CD4-positive, alpha-beta T cell (primary cell): ENCODE measurements at regions not wholly inside any gene's neighbourhood (a gene's known extent, or its start where the extent isn't known, plus 50 kb on each side); places are given as distances from the start of the nearest gene placed in this dataset.
"Not testable (repeated sequence)": the region's sequence is repeated elsewhere in the genome, so short reads cannot be mapped to it uniquely, and the experiment has no call there.

ENCODE experiments used
- ATAC-seq: fragments of 200-7000 bp; cut with Tn5 transposase; one replicate; pipeline ENCODE4 v1.10.0; 2022; ENCODE audit warnings: mild to moderate bottlenecking; ENCODE audit not compliant: poor library complexity
- CTCF ChIA-PET: fragments of 350-600 bp; sonication (Branson Sonifier 250); formaldehyde crosslinking; loops from one replicate; lab custom pipeline; 2021; ENCODE audit warnings: antibody characterized with exemption, inconsistent platforms; lab: Charles Lee
- POLR2A ChIA-PET: fragments of 350-600 bp; sonication (Branson Sonifier 250); formaldehyde crosslinking; loops from one replicate; lab custom pipeline; 2021; ENCODE audit warnings: antibody characterized with exemption, inconsistent platforms; lab: Charles Lee
- DNase-seq, 14 experiments: peaks; one replicate each; pipeline ENCODE4 v3.0.0-alpha.2; 2013 to 2020; ENCODE audit warnings: mixed read lengths in 2 of 14
- H3K27ac ChIP-seq, 2 donors: one replicate each; pipeline versions ENCODE4 v1.5.1 to v1.7.0; 2013; ENCODE audit warnings: low read length in 2 of 2, low read depth in 1 of 2, mild to moderate bottlenecking in 1 of 2
- H3K27me3 ChIP-seq, 2 experiments: 1 replicate in 1 of 2; 2 replicates in 1 of 2; pipeline versions ENCODE4 v1.6.1 to v1.7.0; 2013; ENCODE audit warnings: low read length in 2 of 2, control low read depth in 1 of 2, mild to moderate bottlenecking in 1 of 2, moderate library complexity in 1 of 2; ENCODE audit not compliant: insufficient read depth in 2 of 2, control insufficient read depth in 1 of 2
- H3K36me3 ChIP-seq: one replicate; pipeline ENCODE4 v1.6.1; 2013; ENCODE audit warnings: low read length, control low read depth; ENCODE audit not compliant: insufficient read depth
- H3K4me1 ChIP-seq: one replicate; pipeline ENCODE4 v1.6.1; 2013; ENCODE audit warnings: low read length, control low read depth; ENCODE audit not compliant: insufficient read depth
- H3K4me3 ChIP-seq: one replicate; pipeline ENCODE4 v1.5.1; 2013; ENCODE audit warnings: mild to moderate bottlenecking, low read length, moderate library complexity
- H3K9me3 ChIP-seq, 2 experiments: 1 replicate in 1 of 2; 2 replicates in 1 of 2; pipeline versions ENCODE4 v1.6.1 to v1.7.0; 2013; ENCODE audit warnings: low read length in 2 of 2, mild to moderate bottlenecking in 2 of 2, control low read depth in 1 of 2, moderate library complexity in 1 of 2; ENCODE audit not compliant: control insufficient read depth in 1 of 2, insufficient read depth in 1 of 2
- H3K27ac Mint-ChIP-seq: one replicate; pipeline ENCODE4 v1.8.0; 2020; ENCODE audit warnings: mixed read lengths
- H3K27me3 Mint-ChIP-seq: one replicate; pipeline ENCODE4 v1.8.0; 2021; ENCODE audit warnings: mixed read lengths
- H3K36me3 Mint-ChIP-seq: one replicate; pipeline ENCODE4 v1.8.0; 2021; ENCODE audit warnings: low read depth, mixed read lengths
- H3K4me1 Mint-ChIP-seq: one replicate; pipeline ENCODE4 v1.8.0; 2021; ENCODE audit warnings: low read depth, mixed read lengths
- H3K4me3 Mint-ChIP-seq: one replicate; pipeline ENCODE4 v1.8.0; 2020; ENCODE audit warnings: mild to moderate bottlenecking, mixed read lengths
- H3K9me3 Mint-ChIP-seq: one replicate; pipeline ENCODE4 v1.8.0; 2020; ENCODE audit warnings: mixed read lengths
- intact Hi-C, 2 experiments: fragments of 100-400 bp; cut with DNase I in 1 of 2; cut with micrococcal nuclease in 1 of 2; formaldehyde crosslinking; loops; one replicate each; pipeline versions ENCODE4 v1.15.1 to v1.9.0; 2023 to 2025; cut with DNase I, micrococcal nuclease
- TF ChIP-seq, protein P1 (sequence below): fragments of 200-600 bp; IDR thresholded peaks from one replicate; pipeline ENCODE4 v1.8.0; 2022; ENCODE audit warnings: antibody characterized with exemption, mild to moderate bottlenecking

DNA sequence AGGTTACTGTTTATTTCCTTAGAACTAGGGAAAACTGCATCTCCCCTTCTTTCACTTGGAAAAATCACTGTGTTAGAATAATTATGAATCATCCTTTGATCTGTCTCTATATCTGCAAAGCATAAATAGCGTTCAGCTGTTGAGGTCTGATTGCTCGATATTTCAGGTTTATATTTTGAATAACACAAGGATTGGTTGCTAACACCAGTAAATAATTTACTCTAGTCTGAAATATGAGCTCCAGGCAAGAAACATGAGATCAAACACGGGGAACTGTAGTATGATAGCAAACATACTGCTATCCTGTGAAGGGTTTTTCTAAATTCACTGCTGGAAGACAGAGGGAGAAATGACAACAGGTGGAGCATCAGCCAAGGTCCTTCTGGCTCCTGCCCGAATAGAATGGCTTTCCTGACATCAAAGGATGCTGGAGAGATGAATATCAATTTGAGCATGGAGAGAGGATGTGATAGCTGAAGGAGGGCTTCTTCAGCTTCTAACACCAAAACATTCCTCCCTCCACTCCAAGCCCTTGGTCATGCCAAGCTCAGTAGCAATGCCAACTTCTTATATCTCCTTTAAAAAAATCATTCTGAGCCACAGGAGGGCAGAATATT is 450.3 kb downstream of the SHISA9 start:
- Mint-ChIP-seq H3K27ac (no peak overlapping the region), H3K4me1 (no peaks in the 10 kb centered on the region), H3K36me3 (no peaks in the 10 kb centered on the region), H3K4me3 (no peak overlapping the region), H3K27me3 (no peaks in the 10 kb centered on the region), H3K9me3 (no peaks in the 10 kb centered on the region)
- Histone ChIP-seq H3K4me1 (no peaks in the 10 kb centered on the region), H3K9me3 (no peaks in the 10 kb centered on the region), H3K4me3 (no peak overlapping the region), H3K36me3 (no peaks in the 10 kb centered on the region), H3K27me3 (no peaks in the 10 kb centered on the region), H3K27ac (no peak overlapping the region)
- POLR2A ChIA-PET: no interaction called here
- intact Hi-C loops: no loop called here
- DNase-seq: no peak
- TF ChIP-seq, protein P1, sequence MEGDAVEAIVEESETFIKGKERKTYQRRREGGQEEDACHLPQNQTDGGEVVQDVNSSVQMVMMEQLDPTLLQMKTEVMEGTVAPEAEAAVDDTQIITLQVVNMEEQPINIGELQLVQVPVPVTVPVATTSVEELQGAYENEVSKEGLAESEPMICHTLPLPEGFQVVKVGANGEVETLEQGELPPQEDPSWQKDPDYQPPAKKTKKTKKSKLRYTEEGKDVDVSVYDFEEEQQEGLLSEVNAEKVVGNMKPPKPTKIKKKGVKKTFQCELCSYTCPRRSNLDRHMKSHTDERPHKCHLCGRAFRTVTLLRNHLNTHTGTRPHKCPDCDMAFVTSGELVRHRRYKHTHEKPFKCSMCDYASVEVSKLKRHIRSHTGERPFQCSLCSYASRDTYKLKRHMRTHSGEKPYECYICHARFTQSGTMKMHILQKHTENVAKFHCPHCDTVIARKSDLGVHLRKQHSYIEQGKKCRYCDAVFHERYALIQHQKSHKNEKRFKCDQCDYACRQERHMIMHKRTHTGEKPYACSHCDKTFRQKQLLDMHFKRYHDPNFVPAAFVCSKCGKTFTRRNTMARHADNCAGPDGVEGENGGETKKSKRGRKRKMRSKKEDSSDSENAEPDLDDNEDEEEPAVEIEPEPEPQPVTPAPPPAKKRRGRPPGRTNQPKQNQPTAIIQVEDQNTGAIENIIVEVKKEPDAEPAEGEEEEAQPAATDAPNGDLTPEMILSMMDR: no peak
- ATAC-seq: no peak
- CTCF ChIA-PET: no interaction called here

DNA sequence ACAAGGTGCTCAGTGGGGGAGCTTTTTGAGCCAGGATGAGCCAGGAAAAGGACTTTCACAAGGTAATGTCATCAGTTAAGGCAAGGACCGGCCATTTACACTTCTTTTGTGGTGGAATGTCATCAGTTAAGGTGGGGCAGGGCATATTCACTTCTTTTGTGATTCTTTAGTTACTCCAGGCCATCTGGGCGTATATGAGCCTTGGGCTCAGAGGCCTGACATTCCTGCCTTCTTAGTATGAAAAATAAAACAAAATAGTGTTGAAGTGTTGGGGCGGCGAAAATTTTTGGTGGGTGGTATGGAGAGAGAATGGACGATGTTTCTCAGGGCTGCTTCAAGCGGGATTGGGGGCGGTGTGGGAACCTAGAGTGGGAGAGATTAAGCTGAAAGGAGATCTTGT is 451.4 kb downstream of the SHISA9 start:
- H3K27me3 ChIP-seq, H3K36me3 ChIP-seq, H3K27ac ChIP-seq, H3K27ac Mint-ChIP-seq, DNase-seq, ATAC-seq, H3K9me3 ChIP-seq, H3K36me3 Mint-ChIP-seq, H3K4me1 Mint-ChIP-seq, H3K27me3 Mint-ChIP-seq, CTCF ChIA-PET, H3K4me3 Mint-ChIP-seq, intact Hi-C loops, H3K4me1 ChIP-seq, POLR2A ChIA-PET, H3K9me3 Mint-ChIP-seq, H3K4me3 ChIP-seq: not testable (repeated sequence)

DNA sequence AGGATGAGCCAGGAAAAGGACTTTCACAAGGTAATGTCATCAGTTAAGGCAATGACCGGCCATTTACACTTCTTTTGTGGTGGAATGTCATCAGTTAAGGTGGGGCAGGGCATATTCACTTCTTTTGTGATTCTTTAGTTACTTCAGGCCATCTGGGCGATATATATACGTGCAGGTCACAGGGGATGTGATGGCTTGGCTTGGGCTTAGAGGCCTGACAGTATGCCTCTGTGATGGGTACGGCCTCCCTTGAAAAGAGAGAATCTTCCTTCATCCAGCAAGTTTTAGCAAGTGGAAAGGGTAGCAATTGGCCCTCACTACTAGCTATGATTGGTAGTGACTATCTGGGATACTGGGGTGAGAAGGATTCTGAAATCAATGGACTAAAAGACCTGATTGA is 456.4 kb downstream of the SHISA9 start:
- H3K9me3 Mint-ChIP-seq, ATAC-seq, H3K36me3 ChIP-seq, H3K4me1 Mint-ChIP-seq, H3K36me3 Mint-ChIP-seq, H3K27me3 ChIP-seq, H3K4me3 ChIP-seq, H3K27me3 Mint-ChIP-seq, H3K4me3 Mint-ChIP-seq, H3K4me1 ChIP-seq, H3K9me3 ChIP-seq, DNase-seq, CTCF ChIA-PET, intact Hi-C loops, H3K27ac ChIP-seq, H3K27ac Mint-ChIP-seq, POLR2A ChIA-PET: not testable (repeated sequence)

DNA sequence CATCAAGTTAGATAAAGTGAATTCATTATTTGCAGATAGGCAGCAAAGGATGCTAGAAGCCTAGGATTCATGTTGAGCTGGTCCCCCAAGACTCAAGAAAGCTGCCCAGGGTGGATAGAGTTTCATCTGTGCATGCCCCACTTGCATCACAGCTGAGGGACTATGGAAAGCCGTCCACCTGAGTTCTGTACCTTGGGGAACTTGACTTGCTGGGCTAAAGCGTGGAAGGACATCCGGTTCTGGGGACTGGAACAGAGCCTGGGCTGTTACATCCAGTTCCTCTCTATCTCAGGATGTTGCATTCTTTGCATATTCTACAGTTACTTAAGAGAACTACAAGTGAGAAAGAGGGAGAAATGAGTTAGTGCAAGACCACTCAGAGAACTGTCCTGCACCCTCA is 458.4 kb downstream of the SHISA9 start:
- no peak overlapping the region for H3K4me3 ChIP-seq
- ChIA-PET CTCF (no interaction called here), POLR2A (no interaction called here)
- peaks cover 3% of the 10 kb centered on the region for H3K27me3 Mint-ChIP-seq
- ATAC-seq (no peak), DNase-seq (no peak)
- intact Hi-C loops: no loop called here
- H3K9me3 Mint-ChIP-seq: peaks cover 8% of the 10 kb centered on the region
- TF ChIP-seq, protein P1: no peak
- H3K36me3 ChIP-seq: no peaks in the 10 kb centered on the region
- no peaks in the 10 kb centered on the region for H3K36me3 Mint-ChIP-seq
- H3K4me1 Mint-ChIP-seq: no peaks in the 10 kb centered on the region
- no peaks in the 10 kb centered on the region for H3K27me3 ChIP-seq
- no peaks in the 10 kb centered on the region for H3K4me1 ChIP-seq
- H3K27ac ChIP-seq: no peak overlapping the region
- H3K9me3 ChIP-seq: no peaks in the 10 kb centered on the region
- no peak overlapping the region for H3K27ac Mint-ChIP-seq
- no peak overlapping the region for H3K4me3 Mint-ChIP-seq
